ENCODE measurements at regions not wholly inside any gene's neighbourhood (a gene's known extent, or its start where the extent isn't known, plus 50 kb on each side); places are given as distances from the start of the nearest gene placed in this dataset.

DNA sequence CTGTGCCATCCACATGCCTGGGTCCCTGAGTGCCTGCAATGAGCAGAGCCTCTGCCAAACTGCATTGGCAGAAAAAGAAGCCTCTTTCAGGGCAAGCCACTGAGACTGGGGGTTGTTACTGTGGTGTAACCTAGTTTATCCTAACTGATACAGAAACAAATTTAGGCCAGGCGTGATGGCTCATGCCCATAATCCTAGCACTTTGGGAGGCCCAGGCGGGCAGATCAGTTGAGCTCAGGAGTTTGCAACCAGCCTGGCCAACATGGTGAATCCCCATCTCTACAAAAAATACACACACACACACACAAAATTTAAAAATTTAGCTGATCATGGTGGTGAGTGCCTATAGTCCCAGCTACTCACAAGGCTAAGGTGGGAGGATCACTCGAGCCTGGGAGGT is 221.6 kb downstream of the TBC1D2B start:
- no peak for TF ChIP-seq POLR2A (IDR thresholded peaks at IDR 0.05)
- no peak for TF ChIP-seq POLR2AphosphoS5 (IDR thresholded peaks at IDR 0.05)
- no peak for TF ChIP-seq CTCF (IDR thresholded peaks at IDR 0.05)
- no peak for TF ChIP-seq EP300 (IDR thresholded peaks at IDR 0.05)
